RCC 7860 (cell line): ENCODE measurements at regions not wholly inside any gene's neighbourhood (a gene's known extent, or its start where the extent isn't known, plus 50 kb on each side); places are given as distances from the start of the nearest gene placed in this dataset.

Experiments used
- DNase-seq: peaks from one replicate; pipeline ENCODE4 v3.0.0-alpha.2; 2015; ENCODE audit warnings: low spot score
- FAIRE-seq: peaks from 2 replicates; lab custom pipeline; 2012; peaks lifted over from hg19 to GRCh38; lab: Jason Lieb, UNC

GRCh38 chr13:44169018-44169911 lies 204.4 kb upstream of the SERP2 start:
- no peak for DNase-seq
- FAIRE-seq = no peak

- DNase-seq = no peak
- FAIRE-seq = no peak
These were observed 202.9 kb upstream of the SERP2 start for GRCh38 chr13:44170731-44171130.

DNA sequence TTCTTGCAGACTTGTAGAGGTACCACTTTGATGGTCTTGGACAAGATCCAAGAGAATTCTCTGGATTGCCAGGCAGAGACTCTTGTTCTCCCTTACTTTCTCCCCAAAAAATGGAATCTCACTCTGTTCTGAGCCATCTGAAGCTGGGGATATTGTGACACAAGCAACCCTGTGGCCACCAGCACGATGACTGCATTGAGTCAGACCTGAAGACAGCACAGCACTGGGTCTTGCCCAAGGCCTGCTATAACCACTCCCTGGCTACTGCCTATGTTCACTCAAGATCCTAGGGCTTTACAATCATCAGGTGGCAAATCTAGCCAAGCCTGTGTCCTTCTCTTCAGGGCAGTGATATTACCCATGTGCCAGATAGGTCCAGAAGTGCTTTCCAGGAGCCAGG lies 202.5 kb upstream of the SERP2 start:
- no peak for FAIRE-seq
- no peak for DNase-seq

DNA sequence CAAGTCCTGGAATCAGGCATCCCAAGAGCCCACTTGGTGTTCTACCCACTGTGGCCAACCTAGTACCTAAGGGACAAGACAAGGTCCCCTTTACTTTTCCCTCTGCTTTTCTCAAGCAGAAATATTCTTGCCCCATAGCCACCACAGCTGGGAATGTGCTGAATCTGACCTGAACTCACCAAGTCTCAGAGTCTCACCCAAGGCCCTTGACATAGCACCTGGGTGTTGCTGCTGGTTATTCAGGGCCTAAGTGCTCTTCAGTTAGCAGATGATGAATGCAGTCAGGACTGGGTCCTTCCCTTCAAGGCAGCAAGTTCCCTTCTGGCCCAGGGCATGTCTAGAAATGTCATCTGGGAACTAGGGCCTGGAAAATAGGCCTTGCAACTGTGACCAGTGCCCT lies 201.8 kb upstream of the SERP2 start:
- FAIRE-seq = no peak
- DNase-seq = no peak

DNA sequence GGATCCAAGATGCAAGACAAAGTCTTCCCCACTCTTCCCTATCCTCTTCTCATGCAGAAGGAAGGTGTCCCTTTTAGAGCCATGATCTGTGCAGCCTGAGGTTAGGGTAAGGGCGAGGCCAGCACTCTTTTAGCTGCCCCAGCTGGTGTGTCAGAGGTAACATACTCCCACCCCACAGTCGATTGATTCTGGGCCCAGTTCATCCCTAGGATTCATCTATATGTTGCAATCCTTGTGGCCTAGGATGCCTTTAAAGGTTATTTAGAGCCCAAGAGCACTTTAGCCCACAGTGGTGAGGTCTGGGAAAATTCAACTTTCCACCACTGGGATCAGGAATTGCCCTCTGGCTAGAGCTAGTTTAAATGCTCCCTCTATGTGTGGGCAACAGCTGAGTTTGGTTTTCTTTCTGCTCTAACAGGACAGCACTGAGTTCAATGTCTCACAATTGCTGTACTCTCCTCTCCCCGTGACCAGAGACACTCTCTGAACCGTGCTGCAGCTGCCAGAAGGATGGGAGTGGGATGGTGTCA lies 201.3 kb upstream of the SERP2 start:
- no peak for FAIRE-seq
- DNase-seq = no peak

- DNase-seq = no peak
- FAIRE-seq = no peak
These were observed 198.7 kb upstream of the SERP2 start for GRCh38 chr13:44174769-44175425.

DNA sequence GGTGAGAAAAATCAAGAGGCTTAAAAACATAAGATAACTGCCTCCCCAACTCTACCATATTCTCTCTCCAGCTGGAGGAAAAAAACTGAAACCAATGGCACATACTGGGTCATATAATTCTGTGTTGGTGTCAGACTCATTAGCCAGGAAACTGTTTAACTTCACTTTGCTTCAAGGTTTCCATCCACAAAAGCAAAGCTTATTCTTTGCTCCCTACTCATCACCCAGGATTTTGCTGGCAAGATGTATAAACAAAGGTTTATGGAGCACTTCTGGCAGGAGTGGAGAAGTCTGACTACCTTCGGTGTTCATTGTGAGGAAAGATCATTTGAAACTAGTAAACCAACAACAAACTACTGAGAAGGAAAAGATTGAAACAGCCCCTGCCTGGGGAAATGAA lies 197.5 kb upstream of the SERP2 start:
- no peak for DNase-seq
- FAIRE-seq = no peak

GRCh38 chr13:44180876-44181536 lies 192.6 kb upstream of the SERP2 start:
- FAIRE-seq = no peak
- no peak for DNase-seq

DNA sequence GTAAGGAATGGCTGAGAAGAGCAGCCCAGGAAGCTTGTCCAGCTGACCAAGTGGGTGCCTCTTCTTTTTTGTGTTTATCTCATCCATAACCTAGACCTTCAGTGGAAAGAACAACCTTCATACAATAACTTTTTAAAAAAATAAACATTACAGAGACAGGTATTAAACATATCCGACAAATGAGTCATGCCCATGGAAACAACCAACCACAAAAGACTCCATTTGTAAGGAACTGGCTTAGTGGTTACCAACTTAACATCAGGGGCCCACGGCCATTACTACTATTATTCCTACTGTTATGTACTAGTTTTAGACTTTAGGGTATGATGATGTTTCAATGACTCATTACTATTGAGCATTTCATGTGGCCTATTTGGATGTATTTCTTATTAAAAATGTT lies 191.7 kb upstream of the SERP2 start:
- DNase-seq = no peak
- no peak for FAIRE-seq

DNA sequence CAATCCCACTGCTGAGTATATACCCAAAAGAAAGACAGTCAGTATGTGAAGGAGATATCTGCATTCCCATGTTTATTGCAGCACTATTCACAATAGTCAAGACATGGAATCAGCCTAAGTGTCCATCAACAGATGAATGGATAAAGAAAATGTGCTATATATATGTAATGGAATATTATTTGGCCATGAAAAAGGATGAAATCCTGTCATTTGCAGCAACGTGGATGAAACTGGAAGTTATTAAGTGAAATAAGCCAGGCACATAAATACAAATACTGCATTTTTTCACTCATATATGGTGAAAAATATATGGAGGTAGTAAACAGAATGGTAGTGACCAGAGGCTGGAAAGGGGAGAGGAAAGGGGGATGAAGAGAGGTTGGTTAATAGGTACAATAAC lies 188.9 kb upstream of the SERP2 start:
- FAIRE-seq = no peak
- no peak for DNase-seq

- peak; percentile 71 for FAIRE-seq
- DNase-seq = peak; percentile 66
These were observed 185.4 kb upstream of the SERP2 start for GRCh38 chr13:44188257-44188656.

DNA sequence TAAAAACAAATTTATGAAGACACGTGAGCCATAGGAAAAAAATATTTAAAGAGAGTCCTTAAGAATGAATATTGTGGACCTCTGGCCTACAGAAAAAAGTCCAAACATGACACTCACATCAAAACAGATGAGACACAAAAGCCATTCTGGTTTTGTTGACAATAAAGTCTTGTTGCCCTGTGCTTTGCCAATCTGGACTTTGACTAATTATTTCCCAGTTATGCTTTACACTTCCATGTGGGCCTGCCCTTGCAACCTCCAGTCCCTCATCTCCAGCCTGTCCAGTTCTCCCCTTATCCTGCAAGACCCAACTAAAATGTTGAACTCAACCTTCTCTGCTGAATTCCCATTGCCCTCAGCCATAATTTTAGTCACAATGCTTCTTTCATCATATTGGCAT lies 184.5 kb upstream of the SERP2 start:
- DNase-seq (no peak), FAIRE-seq (no peak)

- DNase-seq = no peak
- no peak for FAIRE-seq
These were observed 182.5 kb upstream of the SERP2 start for GRCh38 chr13:44191103-44191502.

GRCh38 chr13:44191504-44192171 lies 182.0 kb upstream of the SERP2 start:
- DNase-seq (no peak), FAIRE-seq (no peak)

GRCh38 chr13:44193731-44194130 lies 179.9 kb upstream of the SERP2 start:
- FAIRE-seq (no peak), DNase-seq (no peak)

DNA sequence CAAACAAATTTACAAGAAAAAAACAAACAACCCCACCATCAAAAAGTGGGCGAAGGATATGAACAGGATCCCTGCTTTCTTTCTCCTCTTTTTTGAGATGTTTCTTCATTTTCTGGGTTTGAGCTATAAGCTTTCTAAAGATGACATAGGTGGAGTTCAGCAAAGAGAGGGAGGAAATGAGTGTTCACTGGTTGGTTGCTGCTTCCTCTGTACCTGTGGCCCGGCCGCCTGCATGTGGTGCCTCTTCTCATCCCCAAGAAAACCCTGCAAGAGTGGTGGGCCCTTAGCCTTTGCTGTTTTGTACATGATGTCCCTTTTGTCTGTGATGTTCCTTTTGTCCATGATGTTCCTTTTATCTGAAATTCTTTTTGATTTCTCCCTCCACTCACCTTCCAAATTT lies 178.4 kb upstream of the SERP2 start:
- no peak for FAIRE-seq
- DNase-seq = no peak

- FAIRE-seq (no peak), DNase-seq (no peak)
These were observed 177.3 kb upstream of the SERP2 start for GRCh38 chr13:44196196-44196751.

- FAIRE-seq (no peak), DNase-seq (no peak)
These were observed 175.5 kb upstream of the SERP2 start for GRCh38 chr13:44197791-44198770.

DNA sequence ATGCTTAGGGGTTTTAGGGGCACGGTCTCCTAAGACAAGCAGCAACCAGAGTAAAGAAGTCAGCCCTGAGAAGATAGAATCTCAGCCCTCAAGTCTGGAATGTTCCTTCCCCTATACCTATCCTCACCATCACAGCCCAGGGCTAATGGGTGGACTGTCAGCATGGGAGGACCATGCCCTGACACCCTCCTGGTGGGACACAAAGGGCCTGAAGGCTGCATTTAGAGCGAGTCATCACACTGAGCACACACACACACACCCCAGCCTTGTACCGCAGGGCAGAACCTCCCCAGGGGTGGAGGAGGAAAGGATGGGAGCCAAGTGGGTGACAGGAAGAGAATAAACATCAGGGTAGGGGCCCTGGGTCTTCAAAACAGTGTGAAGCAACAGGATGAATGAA lies 174.8 kb upstream of the SERP2 start:
- no peak for FAIRE-seq
- no peak for DNase-seq
